ENCODE measurements at regions not wholly inside any gene's neighbourhood (a gene's known extent, or its start where the extent isn't known, plus 50 kb on each side); places are given as distances from the start of the nearest gene placed in this dataset.

- no peak for TF ChIP-seq CTCF (IDR thresholded peaks at IDR 0.05; ENCODE audit: control insufficient read depth, insufficient read depth, low read depth, low read length, missing control alignments)
- no peak for DNase-seq (ENCODE audit: low read depth)
- H3K4me3 ChIP-seq (ENCODE audit: control insufficient read depth, low read depth, low read length) = no peak overlapping the region
Measured at GRCh38 chr9:26112724-26113123, 434.5 kb upstream of the TUSC1 start.

DNA sequence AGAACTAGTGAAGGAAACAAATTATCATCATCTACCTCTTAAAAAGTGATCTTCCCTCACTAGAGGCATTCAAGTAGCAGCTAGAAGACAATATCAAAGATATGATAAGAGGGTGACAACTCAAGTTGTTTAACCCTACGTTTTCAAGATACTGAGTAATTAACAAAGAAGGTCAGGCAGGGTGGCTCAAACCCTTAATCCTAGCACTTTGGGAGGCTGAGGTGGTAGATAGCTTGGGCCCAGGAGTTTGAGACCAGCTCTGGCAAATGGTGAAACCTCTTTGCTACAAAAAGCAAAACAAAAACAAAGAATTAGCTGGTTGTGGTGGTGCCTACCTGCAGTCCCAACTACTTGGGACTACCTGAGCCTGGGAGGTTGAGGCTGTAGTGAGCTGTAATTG, 408.2 kb upstream of the TUSC1 start:
- no peak overlapping the region for H3K4me3 ChIP-seq (ENCODE audit: control insufficient read depth, low read depth, low read length)
- DNase-seq (ENCODE audit: low read depth) = no peak
- TF ChIP-seq CTCF (IDR thresholded peaks at IDR 0.05; ENCODE audit: control insufficient read depth, insufficient read depth, low read depth, low read length, missing control alignments) = no peak

DNA sequence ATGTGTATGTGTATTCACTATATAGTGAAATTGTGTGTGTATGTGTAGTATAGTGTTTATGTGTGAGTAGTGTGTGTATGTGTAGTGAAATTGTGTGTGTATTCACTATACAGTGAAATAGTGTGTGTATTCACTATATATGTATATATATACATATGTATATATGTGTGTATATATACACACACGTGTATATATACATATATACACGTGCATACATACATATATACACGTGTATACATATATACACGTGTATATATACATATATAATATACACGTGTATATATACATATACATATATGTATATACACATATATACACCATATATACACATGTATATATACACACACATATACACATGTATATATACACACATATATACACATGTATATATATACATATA, 403.6 kb upstream of the TUSC1 start:
- DNase-seq (ENCODE audit: low read depth) = no peak
- no peak overlapping the region for H3K4me3 ChIP-seq (ENCODE audit: control insufficient read depth, low read depth, low read length)
- TF ChIP-seq CTCF (IDR thresholded peaks at IDR 0.05; ENCODE audit: control insufficient read depth, insufficient read depth, low read depth, low read length, missing control alignments) = no peak

DNA sequence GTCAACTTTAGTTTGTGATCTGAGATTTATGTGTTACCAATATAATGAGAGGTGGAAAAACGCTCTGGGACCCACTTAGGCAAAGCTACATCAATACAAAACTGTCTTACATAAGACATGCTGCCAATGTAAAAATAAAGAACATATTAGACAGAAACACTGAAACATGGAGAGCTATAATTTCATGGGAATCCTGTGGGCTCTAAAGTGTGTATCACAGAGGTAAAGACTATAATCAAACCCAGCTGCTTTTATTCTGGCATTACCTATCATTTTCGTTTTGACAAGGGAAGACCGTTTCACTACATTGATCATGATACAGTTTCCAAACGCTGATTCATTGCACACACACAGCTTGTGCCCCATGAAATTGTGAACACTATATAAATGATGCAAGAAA, 400.5 kb upstream of the TUSC1 start:
- no peak overlapping the region for H3K4me3 ChIP-seq (ENCODE audit: control insufficient read depth, low read depth, low read length)
- TF ChIP-seq CTCF (IDR thresholded peaks at IDR 0.05; ENCODE audit: control insufficient read depth, insufficient read depth, low read depth, low read length, missing control alignments) = no peak
- no peak for DNase-seq (ENCODE audit: low read depth)

GRCh38 chr9:26077860-26078259, 399.6 kb upstream of the TUSC1 start:
- no peak for DNase-seq (ENCODE audit: low read depth)
- no peak for TF ChIP-seq CTCF (IDR thresholded peaks at IDR 0.05; ENCODE audit: control insufficient read depth, insufficient read depth, low read depth, low read length, missing control alignments)
- H3K4me3 ChIP-seq (ENCODE audit: control insufficient read depth, low read depth, low read length) = no peak overlapping the region

- no peak overlapping the region for H3K4me3 ChIP-seq (ENCODE audit: control insufficient read depth, low read depth, low read length)
- no peak for DNase-seq (ENCODE audit: low read depth)
- TF ChIP-seq CTCF (IDR thresholded peaks at IDR 0.05; ENCODE audit: control insufficient read depth, insufficient read depth, low read depth, low read length, missing control alignments) = no peak
Measured at GRCh38 chr9:26067608-26068007, 389.4 kb upstream of the TUSC1 start.

- no peak overlapping the region for H3K4me3 ChIP-seq (ENCODE audit: control insufficient read depth, low read depth, low read length)
- TF ChIP-seq CTCF (IDR thresholded peaks at IDR 0.05; ENCODE audit: control insufficient read depth, insufficient read depth, low read depth, low read length, missing control alignments) = no peak
- no peak for DNase-seq (ENCODE audit: low read depth)
Measured at GRCh38 chr9:26066237-26066636, 388.0 kb upstream of the TUSC1 start.

Data from AG09309 (cell line).